ACHN (cell line): ENCODE measurements at regions not wholly inside any gene's neighbourhood (a gene's known extent, or its start where the extent isn't known, plus 50 kb on each side); places are given as distances from the start of the nearest gene placed in this dataset.
"Not testable (repeated sequence)": the region's sequence is repeated elsewhere in the genome, so short reads cannot be mapped to it uniquely, and the experiment has no call there.

ENCODE experiments used
- DNase-seq: peaks from one replicate; pipeline ENCODE4 v3.0.0-alpha.2; 2015
- in situ Hi-C: cut with HindIII; loops from 2 replicates; pipeline ENCODE4 v1.10.0; 2017; ENCODE audit warnings: low sequenced_read_pairs, low pct_ligation_motif_present, low pct_unique_long_range_greater_than_20kb

DNA sequence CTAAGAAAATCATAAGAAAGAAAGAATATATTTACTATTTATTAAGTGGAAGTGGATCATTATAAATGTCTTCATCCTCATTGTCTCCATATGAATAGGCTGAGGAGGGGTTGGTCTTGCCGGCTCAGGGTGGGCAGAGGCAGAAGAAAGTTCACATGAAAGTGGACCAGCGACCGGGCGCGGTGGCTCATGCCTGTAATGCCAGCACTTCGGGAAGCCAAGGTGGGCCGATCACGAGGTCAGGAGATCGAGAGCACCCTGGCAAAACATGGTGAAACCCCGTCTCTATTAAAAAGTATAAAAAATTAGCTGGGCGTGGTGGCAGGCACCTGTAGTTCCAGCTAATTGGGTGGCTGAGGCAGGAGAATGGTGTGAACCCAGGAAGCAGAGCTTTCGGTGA is 1145.4 kb downstream of the STIM2 start:
- no peak for DNase-seq
- in situ Hi-C loops, result no loop called here

DNA sequence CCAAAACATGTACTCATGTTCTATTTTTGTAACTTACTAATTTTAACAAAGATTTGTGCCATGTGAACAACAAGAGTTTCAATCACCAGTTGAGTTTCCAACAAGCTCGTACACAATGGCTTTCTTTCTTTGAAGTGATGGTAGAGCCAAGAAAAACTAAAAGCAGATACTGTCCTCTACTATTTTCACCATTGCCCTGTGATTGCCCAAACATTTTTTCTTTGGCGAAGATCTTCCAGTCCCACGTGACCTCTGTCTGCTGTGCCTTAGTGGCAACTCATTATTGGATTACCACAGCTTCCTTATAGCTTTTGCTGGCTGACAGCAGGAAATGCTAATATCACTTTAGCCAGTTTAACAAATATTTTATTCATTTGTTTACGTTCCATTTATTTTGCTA is 1147.1 kb downstream of the STIM2 start:
- in situ Hi-C loops, result no loop called here
- no peak for DNase-seq

DNA sequence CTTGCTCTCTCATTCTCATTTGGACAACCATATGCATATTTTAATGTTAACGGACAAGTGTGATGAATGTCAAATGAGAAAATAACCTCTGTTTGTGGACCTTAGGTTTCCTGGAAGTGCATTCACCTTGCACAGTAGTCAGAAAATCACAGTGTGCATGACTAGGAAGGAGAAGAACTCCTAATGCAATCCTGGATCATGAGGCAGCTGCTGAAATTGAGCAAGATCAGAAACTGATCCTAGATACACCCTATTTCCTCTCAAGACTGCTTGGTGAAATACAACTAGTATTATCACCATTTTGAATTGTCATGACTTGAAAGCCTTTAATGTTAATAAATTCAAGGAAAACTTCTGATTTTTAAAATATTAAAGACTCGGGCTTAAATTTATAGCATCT is 1148.9 kb downstream of the STIM2 start:
- no peak for DNase-seq
- in situ Hi-C loops, result no loop called here

DNA sequence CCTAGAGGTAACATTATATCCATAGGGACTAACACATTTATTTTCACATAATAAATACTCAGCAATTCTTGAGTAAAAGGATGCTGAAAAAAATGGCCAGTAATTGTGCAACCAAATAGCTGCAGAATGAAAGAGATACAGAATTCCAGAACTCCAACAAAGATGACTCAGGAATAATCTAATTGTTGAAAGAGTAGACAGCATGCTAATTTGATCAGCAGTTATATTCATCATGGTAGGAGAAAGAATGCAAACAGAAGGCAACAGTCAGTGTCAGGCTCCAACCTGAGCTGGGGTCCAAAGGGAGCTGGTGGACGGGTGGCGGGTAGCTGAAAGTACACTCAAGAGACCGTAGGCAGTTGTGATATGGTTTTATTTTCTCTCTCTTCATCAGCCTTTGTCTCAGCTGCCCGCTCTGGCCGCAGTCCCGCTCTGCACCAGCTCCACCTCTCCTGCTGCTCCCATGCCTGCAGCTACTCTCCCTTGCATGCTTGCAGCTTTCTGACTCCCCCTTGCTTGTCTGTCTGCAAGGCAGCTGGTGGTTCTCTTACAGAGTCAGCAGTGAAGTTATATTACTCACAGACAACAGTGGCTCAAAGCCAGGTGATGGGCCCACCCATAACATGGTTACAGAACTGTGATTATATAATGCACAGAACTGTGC is 1150.1 kb downstream of the STIM2 start:
- DNase-seq, result no peak
- in situ Hi-C loops, result no loop called here

DNA sequence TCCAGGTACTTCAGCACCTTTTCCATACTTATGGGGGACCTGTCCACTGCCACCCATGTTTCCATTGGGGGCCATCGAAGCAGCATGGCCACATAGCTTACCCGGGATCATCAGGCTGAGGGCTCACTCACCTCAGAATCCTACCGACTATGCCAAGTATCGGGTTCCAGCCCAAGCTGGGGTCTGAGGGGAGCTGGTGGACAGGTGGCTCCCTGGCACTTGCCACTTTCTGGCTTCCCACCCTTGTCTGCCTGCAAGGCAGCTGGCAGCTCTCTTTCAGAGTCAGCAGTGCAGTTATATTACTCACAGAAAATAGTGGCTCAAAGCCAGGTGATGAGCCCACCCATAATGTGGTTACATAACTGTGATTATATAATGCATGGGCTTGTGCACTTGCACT is 1153.8 kb downstream of the STIM2 start:
- DNase-seq, result no peak
- in situ Hi-C loops, result no loop called here

DNA sequence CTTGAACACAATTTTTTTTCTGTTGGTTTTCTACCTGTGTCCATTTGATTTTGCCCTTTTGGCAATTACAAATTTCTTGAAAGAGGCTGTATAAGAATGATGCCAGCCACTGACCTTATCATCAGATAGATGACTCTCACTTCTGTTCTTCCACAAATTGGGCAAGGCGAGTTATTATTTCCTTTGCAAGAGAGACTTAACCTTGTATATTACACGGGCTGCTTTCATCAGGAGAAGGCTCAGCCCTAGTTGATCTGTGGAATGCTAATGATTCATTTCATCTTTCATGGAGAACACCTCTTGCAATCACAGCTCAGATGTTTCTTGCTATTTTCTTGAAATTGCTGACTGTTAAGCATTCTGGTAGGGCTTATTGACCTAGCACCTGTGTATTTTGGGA is 1155.4 kb downstream of the STIM2 start:
- DNase-seq, result no peak

DNA sequence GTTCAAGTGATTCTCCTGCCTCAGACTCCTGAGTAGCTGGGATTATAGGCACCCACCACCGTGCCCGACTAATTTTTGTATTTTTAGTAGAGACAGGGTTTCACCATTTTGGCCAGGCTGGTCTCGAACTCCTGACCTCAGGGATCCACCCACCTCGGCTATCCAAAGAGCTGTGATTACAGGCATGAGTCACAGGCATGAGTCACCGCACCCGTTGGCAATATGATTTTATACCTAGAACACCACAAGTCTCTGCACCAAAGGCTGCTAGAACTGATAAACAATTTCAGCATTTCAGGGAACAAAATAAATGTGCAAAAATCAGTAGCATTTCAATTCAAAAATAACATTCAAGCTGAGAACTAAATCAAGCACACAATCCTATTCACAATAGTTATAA is 1177.6 kb downstream of the STIM2 start:
- in situ Hi-C loops, DNase-seq: not testable (repeated sequence)

More for the DNA sequence above, 1155.4 kb downstream of the STIM2 start:
- in situ Hi-C loops, result no loop called here

DNA sequence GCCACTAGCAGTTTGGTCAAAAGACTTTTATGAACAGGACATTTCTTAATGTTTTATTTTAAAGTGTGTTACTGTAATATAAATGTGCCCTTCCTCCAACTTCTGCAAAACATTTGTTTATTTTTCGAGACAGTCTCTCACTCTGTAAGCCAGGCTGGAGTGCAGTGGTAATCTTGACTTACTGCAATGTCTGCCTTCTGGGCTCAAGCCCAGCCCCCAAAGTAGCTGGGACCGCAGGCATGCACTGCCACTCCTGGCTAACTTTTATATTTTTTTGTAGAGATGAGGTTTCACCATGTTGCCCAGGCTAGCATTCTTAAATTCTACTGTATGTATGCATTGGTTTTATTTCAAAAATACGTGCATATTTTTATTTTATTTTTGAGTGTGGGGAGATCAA is 1201.9 kb downstream of the STIM2 start:
- no peak for DNase-seq
- in situ Hi-C loops, result no loop called here

DNA sequence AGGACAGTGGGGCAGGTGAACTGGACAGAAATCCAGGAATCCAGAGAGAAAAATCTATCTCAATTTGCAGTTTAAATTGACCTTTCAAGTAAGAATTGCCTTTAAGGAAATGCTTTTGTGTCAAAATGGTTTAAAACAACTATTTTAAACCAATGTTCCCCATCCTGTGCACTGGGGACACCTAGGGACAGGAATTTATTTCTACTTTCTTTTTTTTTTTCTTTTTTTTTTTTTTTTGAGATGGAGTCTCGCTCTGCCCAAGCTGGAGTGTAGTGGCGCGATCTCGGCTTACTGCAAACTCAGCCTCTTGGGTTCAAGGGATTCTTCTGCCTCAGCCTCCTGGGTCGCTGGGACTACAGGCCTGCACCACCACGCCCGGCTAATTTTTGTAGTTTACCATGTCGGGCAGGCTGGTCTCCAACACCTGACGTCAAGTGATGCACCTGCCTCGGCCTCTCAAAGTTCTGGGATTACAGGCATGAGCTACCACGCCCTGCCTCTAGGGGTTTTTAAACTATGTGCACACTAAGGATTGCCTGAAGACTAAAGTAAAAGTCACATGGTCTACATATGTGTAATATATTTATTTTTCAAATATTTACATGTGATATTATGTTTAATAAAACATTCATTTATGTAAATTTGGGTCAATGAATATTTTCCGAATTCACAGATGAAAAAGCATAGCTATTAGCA is 1213.4 kb downstream of the STIM2 start:
- no peak for DNase-seq
- in situ Hi-C loops, result no loop called here

DNA sequence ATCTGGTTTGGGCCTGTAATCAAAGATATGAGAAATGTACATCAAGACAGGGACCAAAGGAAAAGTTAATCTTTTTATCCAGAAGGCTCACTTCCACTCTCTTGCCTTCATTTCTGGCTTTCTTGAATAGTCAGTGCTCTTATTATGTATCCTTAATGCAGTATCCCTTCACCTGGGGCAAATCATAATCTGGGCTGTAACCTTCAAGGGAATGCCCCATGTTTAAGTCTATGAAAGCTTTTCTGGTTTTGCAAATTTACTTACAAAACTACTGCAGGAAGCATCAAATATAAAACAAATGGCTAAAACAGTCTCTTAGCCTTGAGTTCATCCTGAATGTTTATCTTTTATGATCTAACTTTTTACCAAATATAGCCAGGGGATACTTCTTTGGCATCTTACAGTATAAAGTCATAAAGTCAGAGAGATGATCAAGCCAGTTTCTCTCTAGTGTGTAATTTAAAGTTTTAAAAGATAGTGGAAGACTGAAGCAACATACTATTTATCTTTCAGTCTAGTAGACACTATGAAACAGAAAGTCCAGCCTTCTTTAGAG is 1214.8 kb downstream of the STIM2 start:
- DNase-seq, result no peak
- in situ Hi-C loops, result no loop called here

DNA sequence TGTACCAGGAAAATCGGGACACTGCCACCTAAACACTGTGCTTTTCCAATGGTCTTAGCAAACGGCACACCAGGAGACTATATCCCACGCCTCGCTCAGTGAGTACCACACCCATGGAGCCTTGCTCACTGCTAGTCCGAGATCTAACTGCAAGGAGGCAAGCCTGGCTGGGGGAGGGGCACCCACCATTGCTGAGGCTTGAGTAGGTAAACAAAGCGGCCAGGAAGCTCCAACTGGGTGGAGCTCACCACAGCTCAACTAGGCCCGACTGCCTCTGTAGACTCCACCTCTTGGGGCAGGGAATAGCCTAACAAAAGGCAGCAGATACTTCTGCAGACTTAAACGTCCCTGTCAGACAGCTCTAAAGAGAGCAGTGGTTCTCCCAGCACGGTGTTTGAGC is 1216.6 kb downstream of the STIM2 start:
- in situ Hi-C loops, DNase-seq: not testable (repeated sequence)

DNA sequence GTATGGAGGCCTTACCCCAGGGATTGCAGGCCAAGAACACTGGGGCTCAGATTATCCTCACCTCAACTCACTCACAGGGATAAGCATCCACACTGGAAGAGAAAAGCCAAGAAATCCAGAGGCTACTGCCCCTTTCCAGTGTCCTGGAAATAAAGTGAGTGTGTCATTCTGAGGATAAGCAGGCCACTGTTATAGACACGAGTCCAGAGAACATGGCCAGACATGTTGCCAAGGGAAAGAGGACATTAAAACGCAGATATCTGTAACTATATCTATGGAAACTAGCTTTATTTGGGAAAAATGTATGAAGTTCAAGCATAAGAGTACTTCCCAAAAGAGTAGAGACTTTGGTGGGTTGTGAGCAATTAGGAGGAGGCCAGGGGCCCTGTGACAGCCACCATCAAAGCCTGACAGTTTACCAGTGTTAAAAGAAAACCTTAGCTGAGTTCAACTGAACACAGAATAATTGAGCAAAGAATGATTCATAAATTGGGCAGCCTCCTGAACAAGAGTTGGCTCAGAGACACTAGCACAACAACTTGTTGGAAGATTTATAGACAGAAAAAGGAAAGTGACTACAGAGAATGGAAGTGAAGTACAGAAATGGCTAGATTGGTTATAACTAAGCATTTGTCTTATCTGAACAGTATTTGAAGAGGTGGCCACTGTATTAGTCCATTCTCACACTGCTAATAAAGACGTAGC is 1222.2 kb downstream of the STIM2 start:
- in situ Hi-C loops, result no loop called here
- DNase-seq, result no peak

DNA sequence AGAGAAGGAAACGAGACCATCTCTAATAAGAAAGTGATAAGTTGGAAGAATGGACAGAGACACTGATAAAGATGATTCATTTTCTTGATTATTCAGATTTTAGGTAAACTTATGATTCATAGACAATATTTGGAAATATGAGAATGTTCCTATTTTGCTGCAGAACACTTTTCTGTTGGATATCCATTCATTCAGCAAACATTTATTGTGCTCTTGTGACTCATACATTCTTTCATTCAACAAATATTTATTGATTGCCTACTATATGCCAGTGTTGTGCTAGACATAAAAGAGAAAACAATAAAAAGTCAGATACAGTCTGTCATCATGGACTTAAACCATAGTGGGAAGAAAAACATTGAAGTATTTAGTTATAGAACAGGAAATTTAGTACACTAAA is 1232.0 kb downstream of the STIM2 start:
- no peak for DNase-seq
- in situ Hi-C loops, result no loop called here

DNA sequence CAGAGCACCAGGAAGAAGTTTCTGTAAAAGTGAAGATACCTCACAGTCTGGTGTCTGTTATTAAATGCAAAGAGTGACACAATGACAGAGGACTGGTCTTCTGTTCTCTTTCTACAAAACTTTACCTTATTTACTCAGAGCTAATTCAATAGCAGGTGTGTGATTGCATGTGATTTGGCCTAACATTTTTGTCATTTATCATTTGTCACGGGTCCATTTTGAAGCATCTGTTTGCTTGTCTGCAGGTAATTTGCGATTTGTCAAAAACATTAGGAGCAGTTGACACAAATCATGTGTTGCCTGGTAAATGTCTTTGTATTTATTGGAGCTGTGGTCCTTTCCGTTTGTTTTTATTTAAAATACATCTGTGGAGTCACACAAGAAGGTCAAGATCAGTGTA is 1232.4 kb downstream of the STIM2 start:
- in situ Hi-C loops, result no loop called here
- no peak for DNase-seq

DNA sequence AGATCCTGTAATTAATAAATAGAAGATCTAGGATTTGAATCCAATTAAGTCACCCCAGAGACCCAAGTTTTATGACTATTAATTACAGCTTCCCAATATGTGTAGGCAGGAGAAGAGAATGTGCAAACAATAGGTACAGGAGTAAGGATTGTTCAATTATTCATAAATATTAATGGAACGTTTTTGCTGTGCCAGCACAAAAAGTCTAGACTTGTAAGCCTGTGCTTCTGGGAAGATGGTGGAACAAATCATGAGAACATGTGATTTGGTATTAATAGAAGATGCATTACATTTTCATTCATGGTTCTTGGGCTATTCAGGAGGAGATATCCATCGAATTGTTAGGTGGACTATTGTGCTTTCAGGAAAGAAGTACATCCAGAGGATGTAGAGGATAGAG is 1240.9 kb downstream of the STIM2 start:
- no peak for DNase-seq
- in situ Hi-C loops, result no loop called here

DNA sequence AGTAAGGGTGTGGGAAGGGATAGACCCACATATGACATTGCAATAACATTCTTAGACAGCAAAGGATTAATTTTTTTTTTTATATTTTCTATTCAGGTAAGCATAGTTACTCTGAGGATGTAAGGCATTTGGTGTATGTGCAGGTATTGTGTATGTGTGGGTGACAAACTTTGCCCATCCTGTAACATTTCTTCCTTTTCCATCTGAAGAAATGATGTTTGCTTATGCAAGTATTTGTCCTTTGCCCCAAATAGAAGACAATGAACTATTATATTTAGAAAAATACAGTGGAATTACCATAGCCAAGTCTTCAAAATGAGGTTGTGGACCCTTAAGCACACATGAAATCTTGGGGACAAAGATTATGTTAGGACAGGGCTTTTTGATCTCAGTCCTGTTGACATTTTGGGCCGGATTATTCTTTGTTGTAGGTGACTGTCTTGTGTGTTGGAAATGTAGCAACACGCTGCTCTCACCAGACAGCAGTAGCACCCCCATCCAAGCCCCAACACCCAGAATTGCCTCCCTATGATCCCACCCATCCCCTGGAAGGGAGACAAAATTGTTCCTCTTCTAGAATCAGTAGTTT is 1244.7 kb downstream of the STIM2 start:
- in situ Hi-C loops, result no loop called here
- DNase-seq, result no peak

DNA sequence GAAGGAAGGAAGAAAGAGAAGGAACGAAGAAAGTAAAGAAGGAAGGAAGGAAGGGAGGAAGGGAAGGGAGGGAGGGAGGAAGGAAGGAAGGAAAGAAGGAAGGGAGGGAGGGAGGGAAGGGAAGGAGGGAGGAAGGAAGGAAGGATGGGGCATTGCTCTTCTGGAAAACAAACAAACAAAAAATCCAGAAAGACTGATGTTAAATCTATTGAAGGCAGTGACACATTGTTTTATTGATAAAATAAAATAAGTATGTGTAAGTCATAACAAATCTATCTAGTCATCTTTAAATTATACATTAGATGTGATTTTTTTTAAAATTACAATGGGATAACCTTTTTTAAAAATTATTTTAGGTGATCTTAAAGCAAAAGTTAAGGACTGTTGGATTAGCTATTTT is 1245.5 kb downstream of the STIM2 start:
- in situ Hi-C loops, result no loop called here
- DNase-seq, result no peak

DNA sequence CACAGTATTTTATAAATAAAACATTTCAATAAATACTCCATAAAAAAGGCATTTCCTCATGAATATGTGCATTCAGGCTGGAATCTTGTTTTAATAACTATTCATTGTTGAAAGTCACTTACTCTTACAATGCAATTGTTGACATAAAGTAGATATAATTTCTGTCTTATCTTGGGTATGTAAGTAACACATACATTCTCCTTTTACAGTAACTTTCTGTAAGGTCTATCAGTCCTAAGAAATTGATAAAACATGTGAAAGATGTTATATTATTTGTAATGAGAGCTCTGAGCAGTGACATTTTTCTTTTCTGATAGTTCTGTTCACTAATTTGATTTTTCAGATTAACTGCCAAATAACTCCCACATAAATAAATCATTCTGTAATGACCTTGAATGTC is 1249.2 kb downstream of the STIM2 start:
- in situ Hi-C loops, result no loop called here
- DNase-seq, result no peak

DNA sequence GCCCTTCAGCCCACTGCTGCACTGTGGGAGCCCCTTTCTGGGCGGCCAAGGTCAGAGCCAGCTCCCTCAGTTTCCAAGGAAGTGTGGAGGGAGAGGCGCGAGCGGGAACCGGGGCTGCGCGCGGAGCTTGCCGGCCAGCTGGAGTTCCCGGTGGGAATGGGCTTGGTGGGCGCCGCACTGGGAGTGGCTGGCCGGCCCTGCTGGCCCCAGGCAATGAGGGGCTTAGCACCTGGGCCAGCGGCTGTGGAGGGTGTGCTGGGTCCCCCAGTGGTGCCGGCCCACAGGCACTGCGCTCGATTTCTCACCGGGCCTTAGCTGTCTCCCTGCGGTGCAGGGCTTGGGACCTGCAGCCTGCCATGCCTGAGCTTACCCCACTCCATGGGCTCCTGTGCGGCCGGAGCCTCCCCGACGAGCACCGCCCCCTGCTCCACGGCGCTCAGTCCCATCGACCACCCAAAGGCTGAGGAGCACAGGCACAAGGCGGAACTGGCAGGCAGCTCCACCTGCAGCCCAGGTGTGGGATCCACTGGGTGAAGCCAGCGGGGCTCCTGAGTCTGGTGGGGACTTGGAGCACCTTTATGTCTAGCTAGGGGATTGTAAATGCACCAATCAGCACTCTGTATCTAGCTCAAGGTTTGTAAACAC is 1252.2 kb downstream of the STIM2 start:
- in situ Hi-C loops, DNase-seq: not testable (repeated sequence)
